Spleen (tissue), 11 donors: ENCODE measurements at regions not wholly inside any gene's neighbourhood (a gene's known extent, or its start where the extent isn't known, plus 50 kb on each side); places are given as distances from the start of the nearest gene placed in this dataset.

Experiments
- DNase-seq: peaks from one replicate; pipeline ENCODE4 v3.0.0-alpha.2; 2020
- H3K27ac ChIP-seq, 8 donors: fragments of 200-600 bp; sonication (generic) in 7 of 8; 1 replicate in 4 of 8; 2 replicates in 4 of 8; pipeline versions ENCODE4 v1.5.0 to v1.8.0; 2016 to 2021; ENCODE audit warnings: inconsistent platforms in 4 of 8, mild to moderate bottlenecking in 4 of 8, moderate library complexity in 1 of 8
- H3K27me3 ChIP-seq, 7 donors: fragments of 200-600 bp; sonication (generic) in 6 of 7; replicated peaks in 1 of 7; 1 replicate in 4 of 7; 2 replicates in 3 of 7; pipeline versions ENCODE4 v1.5.0 to v1.8.0; 2016 to 2021; ENCODE audit warnings: inconsistent platforms in 3 of 7, mild to moderate bottlenecking in 1 of 7
- H3K36me3 ChIP-seq, 6 donors: fragments of 200-600 bp; sonication (generic) in 5 of 6; 1 replicate in 4 of 6; 2 replicates in 2 of 6; pipeline versions ENCODE4 v1.5.0 to v1.8.0; 2016 to 2021; ENCODE audit warnings: inconsistent platforms in 2 of 6
- H3K4me1 ChIP-seq, 6 donors: fragments of 200-600 bp; sonication (generic) in 5 of 6; 1 replicate in 3 of 6; 2 replicates in 3 of 6; pipeline versions ENCODE4 v1.5.0 to v1.8.0; 2016 to 2021; ENCODE audit warnings: inconsistent platforms in 3 of 6
- H3K4me3 ChIP-seq, 8 donors: fragments of 200-600 bp; sonication (generic) in 7 of 8; 1 replicate in 4 of 8; 2 replicates in 4 of 8; pipeline versions ENCODE4 v1.5.0 to v1.8.0; 2016 to 2021; ENCODE audit warnings: inconsistent platforms in 4 of 8, mild to moderate bottlenecking in 4 of 8, moderate library complexity in 2 of 8
- H3K9me3 ChIP-seq, 8 donors: fragments of 200-600 bp; sonication (generic) in 7 of 8; 1 replicate in 4 of 8; 2 replicates in 4 of 8; pipeline versions ENCODE4 v1.5.0 to v1.8.0; 2016 to 2021; ENCODE audit warnings: inconsistent platforms in 4 of 8
- CTCF ChIP-seq, 11 experiments: fragments of 200-600 bp in 7 of 11; fragments of 450-650 bp in 4 of 11; sonication (generic) in 4 of 11; IDR thresholded peaks in 8 of 11; conservative IDR thresholded peaks in 3 of 11; 1 replicate in 7 of 11; 2 replicates in 4 of 11; pipeline versions ENCODE4 v1.4.0 to v1.8.0; 2016 to 2021; ENCODE audit warnings: antibody characterized with exemption in 11 of 11, inconsistent platforms in 4 of 11, mild to moderate bottlenecking in 1 of 11
- POLR2A ChIP-seq, 3 donors: fragments of 450-650 bp; IDR thresholded peaks; one replicate each; pipeline ENCODE4 v1.5.1; 2017; ENCODE audit warnings: antibody characterized with exemption in 3 of 3, mild to moderate bottlenecking in 1 of 3
- POLR2AphosphoS5 ChIP-seq, 3 donors: sonication (generic); formaldehyde crosslinking; IDR thresholded peaks; one replicate each; pipeline ENCODE4 v1.5.1; 2017; ENCODE audit warnings: antibody characterized with exemption in 3 of 3
- WGBS, 5 donors: extraction: QIAGEN DNeasy Blood & Tissue Kit in 3 of 5; methylation state at CpG; one replicate each; pipeline versions ENCODE4 v1.1.5 to v1.1.7; 2013 to 2018; 5-methylcytosine and 5-hydroxymethylcytosine counted together
- intact Hi-C: fragments of 100-400 bp; cut with DNase I; formaldehyde crosslinking; loops from one replicate; pipeline ENCODE4 v1.15.0; 2023; ENCODE audit warnings: low total_unique reads
- donor health status: healthy with polysubstance abuse.
- donor health status: DM: no; HTN: no; CAD: no; lungs with moderate emphysema.
- donor health status: DM: no; HTN: no; CAD: no.
- donor health status: Bipolar disorder and iron deficiency.
- donor health status: healthy.
- donor health status: DM: no; HTN: no; CAD: no.
- donor health status: DM: yes; HTN: yes; CAD: no.

GRCh38 chr5:98031496-98031895 lies 742.0 kb upstream of the RGMB start:
- no peak for DNase-seq
- no peak overlapping the region for H3K27ac ChIP-seq
- H3K4me3 ChIP-seq: no peak overlapping the region
- H3K4me1 ChIP-seq: no peaks in the 10 kb centered on the region
- no peaks in the 10 kb centered on the region for H3K27me3 ChIP-seq
- peaks cover 0 to 7% (median 0%) of the 10 kb centered on the region in 8 donors for H3K9me3 ChIP-seq
- no peak for TF ChIP-seq POLR2AphosphoS5 (IDR thresholded peaks at IDR 0.05)
- TF ChIP-seq CTCF (IDR thresholded peaks at IDR 0.05 in 8 of 11, conservative IDR thresholded peaks at IDR 0.05 in 3 of 11): no peak
- no peak for TF ChIP-seq POLR2A (IDR thresholded peaks at IDR 0.05)
- H3K36me3 ChIP-seq: no peaks in the 10 kb centered on the region
- WGBS, 5 donors: 82 to 90% (median 86%) methylated on average over 3 of the region's 3 CpGs
- intact Hi-C loops: no loop called here

GRCh38 chr5:98031926-98032325 lies 741.5 kb upstream of the RGMB start:
- H3K4me1 ChIP-seq: no peaks in the 10 kb centered on the region
- intact Hi-C loops: no loop called here
- no peaks in the 10 kb centered on the region for H3K36me3 ChIP-seq
- TF ChIP-seq CTCF (IDR thresholded peaks at IDR 0.05 in 8 of 11, conservative IDR thresholded peaks at IDR 0.05 in 3 of 11): no peak
- no peak for TF ChIP-seq POLR2AphosphoS5 (IDR thresholded peaks at IDR 0.05)
- TF ChIP-seq POLR2A (IDR thresholded peaks at IDR 0.05): no peak
- no peak for DNase-seq
- no peak overlapping the region for H3K4me3 ChIP-seq
- H3K27ac ChIP-seq: no peak overlapping the region
- H3K9me3 ChIP-seq: peaks cover 0 to 7% (median 0%) of the 10 kb centered on the region in 8 donors
- 73 to 81% (median 75%) methylated on average over 1 of the region's 1 CpG for WGBS, 5 donors
- no peaks in the 10 kb centered on the region for H3K27me3 ChIP-seq

- no peaks in the 10 kb centered on the region for H3K4me1 ChIP-seq
- no peak for DNase-seq
- TF ChIP-seq POLR2A (IDR thresholded peaks at IDR 0.05): no peak
- TF ChIP-seq CTCF (IDR thresholded peaks at IDR 0.05 in 8 of 11, conservative IDR thresholded peaks at IDR 0.05 in 3 of 11): no peak
- TF ChIP-seq POLR2AphosphoS5 (IDR thresholded peaks at IDR 0.05): no peak
- intact Hi-C loops: no loop called here
- no peak overlapping the region for H3K4me3 ChIP-seq
- H3K27ac ChIP-seq: no peak overlapping the region
- H3K9me3 ChIP-seq: no peaks in the 10 kb centered on the region
- no peaks in the 10 kb centered on the region for H3K27me3 ChIP-seq
- H3K36me3 ChIP-seq: no peaks in the 10 kb centered on the region
Observed at GRCh38 chr5:98041661-98042060, 731.8 kb upstream of the RGMB start.

- TF ChIP-seq POLR2AphosphoS5 (IDR thresholded peaks at IDR 0.05) (no peak), CTCF (IDR thresholded peaks at IDR 0.05 in 8 of 11, conservative IDR thresholded peaks at IDR 0.05 in 3 of 11) (no peak)
- DNase-seq: no peak
- 42 to 71% (median 53%) methylated on average over 1 of the region's 1 CpG for WGBS, 5 donors
- Histone ChIP-seq H3K9me3 (no peaks in the 10 kb centered on the region), H3K4me1 (no peaks in the 10 kb centered on the region), H3K4me3 (no peak overlapping the region), H3K36me3 (no peaks in the 10 kb centered on the region), H3K27ac (no peak overlapping the region), H3K27me3 (no peaks in the 10 kb centered on the region)
- intact Hi-C loops: no loop called here
Observed at GRCh38 chr5:98042521-98042920, 730.9 kb upstream of the RGMB start.
